ENCODE measurements at regions not wholly inside any gene's neighbourhood (a gene's known extent, or its start where the extent isn't known, plus 50 kb on each side); places are given as distances from the start of the nearest gene placed in this dataset.

- DNase-seq: no peak
- Histone ChIP-seq H3K27ac (replicated peaks) (no peak overlapping the region), H3K9me3 (replicated peaks) (peaks cover 20% of the 10 kb centered on the region), H3K27me3 (ENCODE audit: low read depth) (no peaks in the 10 kb centered on the region), H3K4me3 (no peak overlapping the region), H3K36me3 (no peaks in the 10 kb centered on the region), H3K4me1 (no peaks in the 10 kb centered on the region)
- TF ChIP-seq CTCF (IDR thresholded peaks at IDR 0.05; ENCODE audit: borderline replicate concordance): no peak
- intact Hi-C loops (cut with micrococcal nuclease): no loop called here
Measured at GRCh38 chr4:120418146-120418545, 351.5 kb upstream of the MAD2L1 start.

DNA sequence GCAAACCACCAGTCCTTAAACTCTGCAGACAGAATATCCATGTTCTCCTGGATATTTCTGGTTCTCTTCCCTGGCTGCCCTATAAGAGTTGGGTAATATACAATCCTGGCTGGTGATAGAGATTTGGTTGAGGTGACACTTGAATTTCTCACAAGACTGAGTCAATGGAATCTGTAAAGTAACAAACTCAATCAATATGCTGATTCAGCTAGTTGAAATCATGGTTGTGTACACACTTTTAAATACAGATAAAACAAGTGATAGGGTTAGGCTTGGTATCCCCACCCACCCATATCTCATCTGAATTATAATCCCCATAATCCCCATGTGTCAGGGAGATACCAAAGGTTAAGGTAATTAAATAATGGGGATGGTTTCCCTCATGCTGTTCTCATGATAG is 349.2 kb upstream of the MAD2L1 start:
- no peaks in the 10 kb centered on the region for H3K4me1 ChIP-seq
- no peak for DNase-seq
- intact Hi-C loops (cut with micrococcal nuclease): no loop called here
- no peak overlapping the region for H3K27ac ChIP-seq (replicated peaks)
- no peak overlapping the region for H3K4me3 ChIP-seq
- H3K36me3 ChIP-seq: no peaks in the 10 kb centered on the region
- no peaks in the 10 kb centered on the region for H3K27me3 ChIP-seq (ENCODE audit: low read depth)
- TF ChIP-seq CTCF (IDR thresholded peaks at IDR 0.05; ENCODE audit: borderline replicate concordance): no peak
- peaks cover 32% of the 10 kb centered on the region for H3K9me3 ChIP-seq (replicated peaks)

DNA sequence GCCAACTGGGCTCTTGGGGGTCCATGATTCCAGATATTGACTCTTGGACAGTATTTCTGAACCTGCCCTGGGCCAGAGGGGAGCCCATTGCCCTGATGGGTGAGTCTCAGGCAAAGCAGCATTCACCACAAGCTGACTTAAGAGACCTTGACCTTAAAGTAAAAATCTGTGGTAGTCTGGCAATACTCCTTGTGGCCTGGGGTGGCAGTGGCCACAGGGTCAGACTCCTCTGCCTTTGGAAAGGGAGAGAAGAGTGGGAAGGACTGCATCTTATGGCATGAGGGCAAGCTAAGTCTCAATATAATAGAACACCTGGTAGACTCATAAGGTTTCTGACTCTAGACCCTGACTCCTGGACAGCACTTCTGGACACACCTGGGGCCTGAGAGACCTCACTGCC is 340.3 kb upstream of the MAD2L1 start:
- DNase-seq: no peak
- Histone ChIP-seq H3K9me3 (replicated peaks) (peaks cover 46% of the 10 kb centered on the region), H3K36me3 (no peaks in the 10 kb centered on the region), H3K4me1 (no peaks in the 10 kb centered on the region), H3K27me3 (ENCODE audit: low read depth) (no peaks in the 10 kb centered on the region), H3K27ac (replicated peaks) (no peak overlapping the region), H3K4me3 (no peak overlapping the region)
- intact Hi-C loops (cut with micrococcal nuclease): no loop called here
- TF ChIP-seq CTCF (IDR thresholded peaks at IDR 0.05; ENCODE audit: borderline replicate concordance): no peak

- no peak for DNase-seq
- H3K9me3 ChIP-seq (replicated peaks): peaks cover 12% of the 10 kb centered on the region
- no peaks in the 10 kb centered on the region for H3K27me3 ChIP-seq (ENCODE audit: low read depth)
- no peaks in the 10 kb centered on the region for H3K4me1 ChIP-seq
- H3K36me3 ChIP-seq: no peaks in the 10 kb centered on the region
- TF ChIP-seq CTCF (IDR thresholded peaks at IDR 0.05; ENCODE audit: borderline replicate concordance): no peak
- no peak overlapping the region for H3K4me3 ChIP-seq
- intact Hi-C loops (cut with micrococcal nuclease): no loop called here
- no peak overlapping the region for H3K27ac ChIP-seq (replicated peaks)
Measured at GRCh38 chr4:120403296-120403695, 336.6 kb upstream of the MAD2L1 start.

- no peaks in the 10 kb centered on the region for H3K36me3 ChIP-seq
- no peaks in the 10 kb centered on the region for H3K27me3 ChIP-seq (ENCODE audit: low read depth)
- TF ChIP-seq CTCF (IDR thresholded peaks at IDR 0.05; ENCODE audit: borderline replicate concordance): no peak
- no peak overlapping the region for H3K4me3 ChIP-seq
- H3K9me3 ChIP-seq (replicated peaks): no peaks in the 10 kb centered on the region
- no peak overlapping the region for H3K27ac ChIP-seq (replicated peaks)
- no peaks in the 10 kb centered on the region for H3K4me1 ChIP-seq
- intact Hi-C loops (cut with micrococcal nuclease): no loop called here
- DNase-seq: no peak
Measured at GRCh38 chr4:120400441-120400840, 333.8 kb upstream of the MAD2L1 start.

DNA sequence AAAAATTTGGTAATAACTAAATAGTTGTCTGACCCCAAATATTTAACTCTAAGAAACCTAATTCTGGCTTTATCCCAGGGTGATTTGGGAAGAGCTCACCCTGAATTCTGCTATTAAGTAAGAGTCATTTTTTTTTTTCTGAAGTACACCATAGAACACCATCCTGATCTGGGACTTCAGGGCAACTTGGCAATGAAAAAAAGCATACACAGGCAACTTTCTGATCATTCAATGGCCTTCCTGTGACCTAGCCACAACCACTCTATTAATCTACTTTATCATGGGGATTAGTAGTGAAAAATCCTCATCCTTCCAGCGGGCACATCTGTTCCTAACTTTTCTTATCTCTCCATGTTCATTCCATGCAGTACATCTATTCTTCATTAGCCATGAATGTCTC is 333.2 kb upstream of the MAD2L1 start:
- H3K9me3 ChIP-seq (replicated peaks): no peaks in the 10 kb centered on the region
- DNase-seq: no peak
- TF ChIP-seq CTCF (IDR thresholded peaks at IDR 0.05; ENCODE audit: borderline replicate concordance): no peak
- no peaks in the 10 kb centered on the region for H3K27me3 ChIP-seq (ENCODE audit: low read depth)
- H3K4me1 ChIP-seq: no peaks in the 10 kb centered on the region
- no peak overlapping the region for H3K4me3 ChIP-seq
- no peaks in the 10 kb centered on the region for H3K36me3 ChIP-seq
- no peak overlapping the region for H3K27ac ChIP-seq (replicated peaks)
- intact Hi-C loops (cut with micrococcal nuclease): no loop called here

All from left ventricle myocardium inferior (tissue), 1 donor.